Endodermal cell (in vitro differentiated cells): ENCODE measurements at regions not wholly inside any gene's neighbourhood (a gene's known extent, or its start where the extent isn't known, plus 50 kb on each side); places are given as distances from the start of the nearest gene placed in this dataset.

Experiments used
- DNase-seq: peaks from one replicate; pipeline ENCODE4 v3.0.0-alpha.2; 2017
- H3K27ac ChIP-seq: 2 replicates; pipeline ENCODE4 v1.5.1; 2013; ENCODE audit warnings: mild to moderate bottlenecking, low read depth, low read length, moderate library complexity
- H3K27me3 ChIP-seq: 2 replicates; pipeline ENCODE4 v1.6.1; 2013; ENCODE audit warnings: mild to moderate bottlenecking, low read length, moderate library complexity; ENCODE audit not compliant: insufficient read depth, control insufficient read depth, poor library complexity, severe bottlenecking
- H3K36me3 ChIP-seq: 2 replicates; pipeline ENCODE4 v1.7.0; 2013; ENCODE audit warnings: mild to moderate bottlenecking, low read length, moderate library complexity; ENCODE audit not compliant: control insufficient read depth, insufficient read depth
- H3K4me1 ChIP-seq: one replicate; pipeline ENCODE4 v1.7.0; 2013; ENCODE audit warnings: low read length; ENCODE audit not compliant: control insufficient read depth, insufficient read depth
- H3K4me3 ChIP-seq: 2 replicates; pipeline ENCODE4 v1.5.1; 2013; ENCODE audit warnings: mild to moderate bottlenecking, low read length, moderate library complexity
- H3K9ac ChIP-seq: 2 replicates; pipeline ENCODE4 v1.6.1; 2013; ENCODE audit warnings: mild to moderate bottlenecking, low read length, moderate library complexity; ENCODE audit not compliant: poor library complexity, severe bottlenecking; ENCODE audit errors: extremely low read depth
- H3K9me3 ChIP-seq: 2 replicates; pipeline ENCODE4 v1.6.1; 2013; ENCODE audit warnings: mild to moderate bottlenecking, low read length, moderate library complexity; ENCODE audit not compliant: control insufficient read depth
- H3K27ac Mint-ChIP-seq: 2 replicates; pipeline ENCODE4 v1.8.0; 2020; ENCODE audit warnings: mixed read lengths
- H3K27me3 Mint-ChIP-seq: 2 replicates; pipeline ENCODE4 v1.8.0; 2021; ENCODE audit warnings: mild to moderate bottlenecking, mixed read lengths; ENCODE audit not compliant: insufficient read depth
- H3K36me3 Mint-ChIP-seq: 2 replicates; pipeline ENCODE4 v1.8.0; 2020; ENCODE audit warnings: low read depth, mixed read lengths
- H3K4me1 Mint-ChIP-seq: 2 replicates; pipeline ENCODE4 v1.8.0; 2020; ENCODE audit warnings: mixed read lengths
- H3K4me3 Mint-ChIP-seq: 2 replicates; pipeline ENCODE4 v1.8.0; 2020; ENCODE audit warnings: mild to moderate bottlenecking, moderate library complexity, mixed read lengths
- H3K9me3 Mint-ChIP-seq: 2 replicates; pipeline ENCODE4 v1.8.0; 2020; ENCODE audit warnings: mild to moderate bottlenecking, mixed read lengths
- WGBS, 2 experiments: methylation state at CpG; one replicate each; pipeline versions ENCODE4 v1.1.5 to v1.1.7; 2013; ENCODE audit warnings: missing lambda C conversion rate in 2 of 2, mixed read lengths in 1 of 2; ENCODE audit not compliant: insufficient coverage in 1 of 2, insufficient read length in 1 of 2; 5-methylcytosine and 5-hydroxymethylcytosine counted together
- TF ChIP-seq, protein P1 (sequence below): fragments of 200-600 bp; sonication (generic); conservative IDR thresholded peaks from 2 replicates; pipeline ENCODE4 v1.5.0; 2021; ENCODE audit warnings: antibody characterized with exemption, mild to moderate bottlenecking

DNA sequence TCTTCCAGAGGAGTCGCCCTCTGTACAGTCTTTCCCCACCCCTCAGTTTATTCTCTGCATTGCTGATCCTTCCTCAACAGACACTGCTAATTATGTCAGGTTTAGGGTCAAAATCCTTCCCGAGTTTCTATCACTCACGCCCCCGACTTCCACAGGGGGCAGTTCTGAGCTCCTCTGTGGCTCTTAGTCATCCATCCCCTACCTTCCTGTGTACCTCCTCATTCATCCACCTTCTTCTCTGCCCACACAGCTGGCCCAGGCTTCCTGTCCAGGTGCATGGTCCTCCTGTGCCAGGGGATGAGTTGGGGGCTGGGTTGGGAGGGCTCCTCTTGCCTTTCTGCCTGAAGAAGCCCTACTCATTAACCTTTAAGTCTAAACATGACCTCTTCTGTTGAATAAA is 202.9 kb downstream of the ARL4C start:
- Mint-ChIP-seq H3K36me3 (no peaks in the 10 kb centered on the region), H3K4me3 (no peak overlapping the region), H3K4me1 (peaks cover 15% of the 10 kb centered on the region), H3K9me3 (no peaks in the 10 kb centered on the region), H3K27ac (no peak overlapping the region), H3K27me3 (no peaks in the 10 kb centered on the region)
- TF ChIP-seq, protein P1, sequence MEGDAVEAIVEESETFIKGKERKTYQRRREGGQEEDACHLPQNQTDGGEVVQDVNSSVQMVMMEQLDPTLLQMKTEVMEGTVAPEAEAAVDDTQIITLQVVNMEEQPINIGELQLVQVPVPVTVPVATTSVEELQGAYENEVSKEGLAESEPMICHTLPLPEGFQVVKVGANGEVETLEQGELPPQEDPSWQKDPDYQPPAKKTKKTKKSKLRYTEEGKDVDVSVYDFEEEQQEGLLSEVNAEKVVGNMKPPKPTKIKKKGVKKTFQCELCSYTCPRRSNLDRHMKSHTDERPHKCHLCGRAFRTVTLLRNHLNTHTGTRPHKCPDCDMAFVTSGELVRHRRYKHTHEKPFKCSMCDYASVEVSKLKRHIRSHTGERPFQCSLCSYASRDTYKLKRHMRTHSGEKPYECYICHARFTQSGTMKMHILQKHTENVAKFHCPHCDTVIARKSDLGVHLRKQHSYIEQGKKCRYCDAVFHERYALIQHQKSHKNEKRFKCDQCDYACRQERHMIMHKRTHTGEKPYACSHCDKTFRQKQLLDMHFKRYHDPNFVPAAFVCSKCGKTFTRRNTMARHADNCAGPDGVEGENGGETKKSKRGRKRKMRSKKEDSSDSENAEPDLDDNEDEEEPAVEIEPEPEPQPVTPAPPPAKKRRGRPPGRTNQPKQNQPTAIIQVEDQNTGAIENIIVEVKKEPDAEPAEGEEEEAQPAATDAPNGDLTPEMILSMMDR, result peak; percentile 66
- Histone ChIP-seq H3K9me3 (no peaks in the 10 kb centered on the region), H3K27ac (no peak overlapping the region), H3K9ac (no peak overlapping the region), H3K36me3 (no peaks in the 10 kb centered on the region), H3K4me1 (peaks cover 7% of the 10 kb centered on the region), H3K27me3 (no peaks in the 10 kb centered on the region), H3K4me3 (no peak overlapping the region)
- DNase-seq, result no peak
- 75 to 76% methylated on average over 2 to 4 of the region's 4 CpGs for WGBS, 2 experiments

GRCh38 chr2:234292962-234293243 is 204.0 kb downstream of the ARL4C start:
- Mint-ChIP-seq H3K9me3 (no peaks in the 10 kb centered on the region), H3K27ac (no peak overlapping the region), H3K36me3 (no peaks in the 10 kb centered on the region), H3K4me1 (peaks cover 15% of the 10 kb centered on the region), H3K4me3 (no peak overlapping the region), H3K27me3 (no peaks in the 10 kb centered on the region)
- Histone ChIP-seq H3K9ac (no peak overlapping the region), H3K4me3 (no peak overlapping the region), H3K9me3 (no peaks in the 10 kb centered on the region), H3K27me3 (no peaks in the 10 kb centered on the region), H3K27ac (no peak overlapping the region), H3K4me1 (peaks cover 7% of the 10 kb centered on the region), H3K36me3 (no peaks in the 10 kb centered on the region)
- TF ChIP-seq, protein P1, result no peak
- DNase-seq, result no peak

GRCh38 chr2:234292205-234292961 is 204.5 kb downstream of the ARL4C start:
- Histone ChIP-seq H3K4me3 (no peak overlapping the region), H3K27me3 (no peaks in the 10 kb centered on the region), H3K27ac (no peak overlapping the region), H3K9me3 (no peaks in the 10 kb centered on the region), H3K9ac (no peak overlapping the region), H3K4me1 (peaks cover 7% of the 10 kb centered on the region), H3K36me3 (no peaks in the 10 kb centered on the region)
- H3K36me3 Mint-ChIP-seq, result no peaks in the 10 kb centered on the region
- 87 to 88% methylated on average over 10 of the region's 10 CpGs for WGBS, 2 experiments
- no peaks in the 10 kb centered on the region for H3K27me3 Mint-ChIP-seq
- no peaks in the 10 kb centered on the region for H3K9me3 Mint-ChIP-seq
- H3K27ac Mint-ChIP-seq, result no peak overlapping the region
- H3K4me1 Mint-ChIP-seq, result peaks cover 16% of the 10 kb centered on the region
- no peak overlapping the region for H3K4me3 Mint-ChIP-seq
- TF ChIP-seq, protein P1, result no peak
- DNase-seq, result no peak
